SH-SY5Y (cell line): ENCODE measurements at regions not wholly inside any gene's neighbourhood (a gene's known extent, or its start where the extent isn't known, plus 50 kb on each side); places are given as distances from the start of the nearest gene placed in this dataset.
A peak's percentile ranks its signal among the peaks of the same experiment; 100 is the strongest.

Source experiments
- GATA2 ChIP-seq: IDR thresholded peaks from 2 replicates; pipeline ENCODE4 v1.6.1; 2011; ENCODE audit warnings: mild to moderate bottlenecking, low read depth, low read length
- GATA3 ChIP-seq: IDR thresholded peaks from 2 replicates; pipeline ENCODE4 v1.6.1; 2011; ENCODE audit warnings: low read depth, mild to moderate bottlenecking, low read length, moderate library complexity

GRCh38 chr12:67483871-67484554 lies 164.5 kb upstream of the DYRK2 start:
- TF ChIP-seq GATA3 (no peak), GATA2 (no peak)

- no peak for TF ChIP-seq GATA3
- TF ChIP-seq GATA2: no peak
Measured at GRCh38 chr12:67484791-67485480, 163.6 kb upstream of the DYRK2 start.

- TF ChIP-seq GATA3 (no peak), GATA2 (no peak)
Measured at GRCh38 chr12:67486671-67487070, 161.9 kb upstream of the DYRK2 start.

- no peak for TF ChIP-seq GATA3
- no peak for TF ChIP-seq GATA2
Measured at GRCh38 chr12:67489007-67489406, 159.5 kb upstream of the DYRK2 start.

GRCh38 chr12:67496581-67496980 lies 152.0 kb upstream of the DYRK2 start:
- TF ChIP-seq GATA3: no peak
- 0 out of 2 replicates have a peak, but pooled peaks have one; percentile 23 for TF ChIP-seq GATA2

GRCh38 chr12:67498991-67499390 lies 149.6 kb upstream of the DYRK2 start:
- TF ChIP-seq GATA2 (no peak), GATA3 (no peak)

GRCh38 chr12:67501362-67501761 lies 147.2 kb upstream of the DYRK2 start:
- TF ChIP-seq GATA2 (no peak), GATA3 (no peak)

- no peak for TF ChIP-seq GATA3
- no peak for TF ChIP-seq GATA2
Measured at GRCh38 chr12:67504026-67504425, 144.5 kb upstream of the DYRK2 start.

GRCh38 chr12:67506739-67507138 lies 141.8 kb upstream of the DYRK2 start:
- TF ChIP-seq GATA2 (no peak), GATA3 (no peak)

GRCh38 chr12:67508830-67509229 lies 139.7 kb upstream of the DYRK2 start:
- TF ChIP-seq GATA3: no peak
- no peak for TF ChIP-seq GATA2

- TF ChIP-seq GATA2: no peak
- TF ChIP-seq GATA3: no peak
Measured at GRCh38 chr12:67509666-67510386, 138.7 kb upstream of the DYRK2 start.

- no peak for TF ChIP-seq GATA2
- TF ChIP-seq GATA3: no peak
Measured at GRCh38 chr12:67512061-67512460, 136.5 kb upstream of the DYRK2 start.

- TF ChIP-seq GATA2 (no peak), GATA3 (no peak)
Measured at GRCh38 chr12:67514502-67514901, 134.0 kb upstream of the DYRK2 start.

GRCh38 chr12:67515679-67516340 lies 132.7 kb upstream of the DYRK2 start:
- TF ChIP-seq GATA3 (no peak), GATA2 (no peak)
